HuH-7 (cell line): ENCODE measurements at regions not wholly inside any gene's neighbourhood (a gene's known extent, or its start where the extent isn't known, plus 50 kb on each side); places are given as distances from the start of the nearest gene placed in this dataset.

Experiments
- DNase-seq: peaks from one replicate; pipeline ENCODE4 v3.0.0; 2011; ENCODE audit warnings: low spot score

DNA sequence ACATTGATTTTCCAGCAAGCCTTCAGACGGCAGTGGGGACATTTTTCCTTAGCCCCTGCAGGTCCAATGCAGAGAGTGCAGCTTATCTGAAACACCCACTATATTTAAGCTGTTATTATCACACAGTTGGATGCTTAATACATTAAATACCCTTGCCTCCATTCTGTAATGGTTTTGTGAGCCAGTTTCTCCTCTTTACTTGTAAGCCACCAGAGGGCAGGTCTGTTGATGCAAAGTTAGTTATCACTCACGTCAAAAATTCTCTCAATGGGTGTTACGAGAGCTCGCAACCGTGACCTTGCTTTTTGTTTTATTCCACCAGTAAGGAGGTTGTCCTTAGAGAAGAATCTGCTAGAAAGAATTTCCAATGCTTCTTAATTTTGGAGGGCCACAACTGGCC is 189.8 kb downstream of the INSIG2 start:
- DNase-seq = no peak

GRCh38 chr2:118274841-118275510 is 186.7 kb downstream of the INSIG2 start:
- no peak for DNase-seq

GRCh38 chr2:118272391-118272790 is 184.1 kb downstream of the INSIG2 start:
- DNase-seq = no peak

DNA sequence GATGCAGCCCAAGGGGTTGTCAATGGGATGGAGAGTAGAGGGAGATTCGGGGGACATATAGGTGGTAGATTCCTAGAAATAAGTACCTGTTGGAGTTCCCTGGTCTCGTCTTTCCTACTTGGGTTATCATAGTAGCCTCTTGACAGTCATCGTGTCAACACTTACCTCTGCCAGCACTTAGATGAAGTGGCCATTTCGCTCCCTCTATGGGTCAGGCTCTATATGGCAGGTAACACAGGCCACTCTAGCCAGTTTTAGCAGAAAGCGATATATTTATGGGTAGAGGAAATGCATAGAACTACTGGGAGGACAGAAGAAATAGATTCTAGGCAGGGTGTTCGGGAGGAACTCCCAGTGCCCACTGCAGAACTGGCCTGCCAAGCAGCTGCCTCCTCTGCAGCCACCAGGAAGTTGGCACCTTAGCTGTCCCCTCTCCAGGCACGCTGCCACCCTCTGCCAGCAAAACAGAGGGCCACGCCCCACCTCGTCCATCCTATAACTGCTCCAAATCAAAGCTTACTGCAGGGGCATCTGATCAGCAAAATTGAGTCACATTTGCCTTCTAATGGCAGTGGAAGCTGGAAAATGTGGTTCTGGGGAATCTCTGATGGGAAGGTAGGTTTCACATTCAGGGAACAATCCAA is 181.3 kb downstream of the INSIG2 start:
- peak; percentile 28 for DNase-seq

- DNase-seq = no peak
Measured at GRCh38 chr2:118268268-118268667, 180.0 kb downstream of the INSIG2 start.

DNA sequence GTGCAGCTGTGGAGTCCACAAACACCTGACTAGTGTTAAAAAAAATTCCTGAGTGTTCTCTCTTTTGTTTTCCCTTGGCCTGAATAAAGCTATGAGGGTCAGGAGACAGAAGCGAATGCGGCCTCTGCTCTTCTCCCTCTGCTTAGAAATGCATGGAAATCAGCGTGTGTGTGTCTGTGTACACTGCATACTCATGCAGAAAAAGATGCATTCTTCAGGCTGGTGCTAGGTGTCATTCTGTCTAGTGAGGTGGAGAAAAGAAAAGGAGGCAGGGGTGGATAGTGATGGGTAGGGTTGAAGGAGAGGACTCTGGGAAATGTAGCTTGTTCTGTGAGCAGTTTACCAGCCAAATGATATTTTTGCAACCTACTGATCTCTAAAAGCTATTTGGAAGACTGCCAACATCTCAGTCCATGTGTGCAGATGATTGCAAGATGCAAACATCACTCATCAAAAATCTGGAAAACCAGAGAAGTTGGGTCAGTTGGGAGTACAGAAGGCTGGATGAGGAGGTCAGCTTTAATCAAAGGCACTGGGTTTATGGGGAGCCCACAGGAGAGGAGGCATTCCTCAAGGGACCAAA is 177.7 kb downstream of the INSIG2 start:
- DNase-seq = no peak

DNA sequence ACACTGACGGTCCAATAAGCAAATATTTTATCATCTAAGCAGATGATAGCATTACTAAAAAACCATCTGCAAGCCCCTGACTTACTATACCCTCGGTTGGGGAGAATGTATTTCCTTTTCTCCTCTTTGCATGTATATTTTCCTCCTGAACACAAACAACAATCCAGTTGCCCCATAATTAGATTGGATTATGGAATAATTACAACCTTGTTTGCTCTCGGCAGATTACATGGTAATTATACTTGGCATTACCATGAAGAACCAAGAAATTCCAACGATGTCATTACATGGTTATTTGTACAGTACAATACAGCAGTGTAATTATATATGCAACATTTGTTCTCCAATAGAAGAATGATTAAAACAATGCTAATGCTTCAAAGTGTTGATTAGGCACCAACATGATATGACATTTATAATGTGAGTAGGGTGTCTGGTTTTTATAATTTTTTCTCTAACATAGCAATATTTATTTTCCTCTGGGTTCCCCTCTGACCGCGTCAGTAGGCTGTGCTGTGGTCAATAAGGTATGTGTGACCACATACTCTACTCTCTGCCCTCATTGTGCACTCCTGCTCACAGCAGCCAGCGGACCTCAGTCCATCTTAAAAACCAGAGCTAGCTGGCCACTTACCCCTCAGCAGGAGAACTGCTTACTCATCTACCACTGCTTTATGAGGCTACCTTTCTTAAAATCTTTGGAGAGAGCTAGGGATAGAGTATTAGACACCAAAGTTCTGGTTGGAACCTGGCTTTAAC is 176.1 kb downstream of the INSIG2 start:
- DNase-seq = no peak

- DNase-seq = no peak
Measured at GRCh38 chr2:118257696-118258095, 169.4 kb downstream of the INSIG2 start.

GRCh38 chr2:118255771-118256372 is 167.6 kb downstream of the INSIG2 start:
- DNase-seq = no peak

- DNase-seq = no peak
Measured at GRCh38 chr2:118255301-118255700, 167.0 kb downstream of the INSIG2 start.

DNA sequence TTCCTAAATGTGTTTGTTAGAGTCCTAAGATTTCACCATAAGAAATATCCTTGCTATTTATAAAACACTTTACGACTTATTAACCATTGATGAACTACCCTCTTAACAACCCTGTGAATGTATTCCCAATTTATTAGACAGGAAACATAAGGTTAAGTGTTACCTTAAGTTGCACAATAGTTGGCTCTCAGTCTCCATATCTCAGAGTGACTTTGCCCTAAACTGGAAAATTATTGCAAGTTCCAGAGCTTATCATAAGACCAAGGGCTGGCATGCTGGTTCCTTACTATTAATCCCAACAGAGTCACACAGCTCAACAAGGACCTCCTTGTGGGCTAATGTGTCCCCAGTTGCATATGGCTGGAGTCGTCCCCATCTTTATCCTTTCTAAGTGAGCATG is 165.8 kb downstream of the INSIG2 start:
- DNase-seq = no peak

DNA sequence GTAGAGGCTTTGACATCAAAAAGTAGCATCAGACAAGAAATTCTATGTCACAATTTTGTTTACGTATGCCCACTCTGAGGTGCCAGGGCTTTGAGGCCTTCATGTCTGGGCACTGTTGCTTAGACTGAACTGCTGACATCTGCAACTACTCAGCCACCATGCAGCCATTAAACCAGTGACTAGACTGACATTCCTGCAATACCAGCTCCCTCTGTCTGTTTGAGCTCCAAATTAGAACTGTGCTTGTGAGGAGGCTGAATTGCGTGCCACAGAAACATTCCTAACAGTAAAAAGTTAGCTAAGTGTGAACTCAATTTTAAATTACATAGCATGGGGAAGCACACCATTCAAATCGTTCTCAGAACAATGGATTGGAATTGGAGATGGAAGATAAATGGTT is 163.2 kb downstream of the INSIG2 start:
- DNase-seq = no peak

DNA sequence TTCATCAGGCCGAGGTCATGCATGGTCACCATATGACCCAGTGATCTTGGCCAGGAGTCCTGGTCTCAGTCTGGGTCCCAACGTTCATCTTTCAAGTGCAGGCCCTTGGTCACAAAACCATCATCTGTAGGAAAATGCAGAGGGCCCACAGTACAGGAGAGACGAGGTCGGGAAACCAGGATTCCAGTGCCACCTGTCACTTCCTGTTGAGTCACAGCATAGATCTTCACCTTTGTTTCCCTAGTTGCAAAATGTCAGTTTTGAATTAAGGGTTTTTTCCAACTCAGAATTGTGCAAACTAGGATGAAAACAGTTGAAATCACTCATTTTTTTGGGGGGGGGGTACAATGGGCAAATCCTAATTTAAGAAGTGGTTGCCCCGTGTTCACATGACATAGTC is 162.2 kb downstream of the INSIG2 start:
- no peak for DNase-seq

DNA sequence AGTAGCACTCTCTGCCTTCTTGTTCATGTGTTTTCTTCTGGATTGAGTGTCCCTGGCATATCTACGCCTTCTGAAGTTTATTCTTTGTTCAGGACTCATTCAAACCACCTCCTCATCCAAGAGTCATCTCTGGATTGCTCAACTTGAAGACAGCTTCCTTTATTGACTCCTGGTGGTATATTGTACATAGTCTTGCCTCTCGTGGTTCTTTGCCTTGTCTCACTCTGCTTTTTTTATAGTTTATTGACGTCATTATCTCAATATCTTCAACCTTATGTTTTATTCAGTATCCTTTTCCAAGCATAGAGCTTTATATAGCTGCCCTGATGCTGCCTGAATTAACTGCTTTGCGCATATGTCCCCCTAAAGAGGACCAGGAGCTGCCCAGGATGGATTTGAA is 161.7 kb downstream of the INSIG2 start:
- DNase-seq = no peak

DNA sequence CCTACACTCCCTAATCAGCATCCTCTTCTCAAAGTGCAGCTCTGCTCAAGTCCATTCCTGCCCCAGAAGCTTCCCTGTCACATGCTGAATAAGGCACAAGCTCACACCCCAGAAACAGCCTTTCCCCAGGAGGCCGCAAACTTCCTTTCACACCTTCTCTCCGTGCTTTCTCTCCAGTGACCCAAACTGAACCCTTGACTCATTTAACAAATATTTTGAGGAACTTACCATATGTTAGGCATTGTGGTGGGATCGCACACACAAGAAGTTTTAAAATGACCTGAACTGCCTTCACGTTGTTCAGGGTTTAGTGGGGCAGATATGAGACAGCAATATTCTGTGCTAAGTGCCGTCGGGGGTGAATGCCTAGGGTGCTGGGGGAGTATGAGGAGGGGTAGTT is 161.3 kb downstream of the INSIG2 start:
- DNase-seq = no peak

DNA sequence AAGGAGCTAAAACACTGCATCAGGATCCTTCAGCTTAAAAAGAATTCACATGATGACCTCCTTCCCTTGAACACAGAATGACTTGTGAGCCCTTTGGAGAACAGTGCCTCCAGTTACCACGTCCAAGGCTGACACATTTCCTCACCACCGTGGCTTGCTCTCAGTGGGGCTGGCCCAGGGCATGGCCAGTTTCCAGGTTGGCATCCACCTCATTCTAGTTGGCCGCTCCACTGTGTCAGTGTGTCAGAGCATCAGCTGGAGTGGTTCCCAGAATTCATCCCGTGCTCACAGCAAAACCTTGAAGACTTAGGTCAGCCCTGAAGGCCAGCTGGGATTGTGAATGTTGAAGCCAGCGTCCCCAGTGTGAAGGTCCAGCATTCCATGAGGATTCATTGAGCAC is 158.5 kb downstream of the INSIG2 start:
- DNase-seq = no peak

GRCh38 chr2:118246079-118246478 is 157.8 kb downstream of the INSIG2 start:
- no peak for DNase-seq

DNA sequence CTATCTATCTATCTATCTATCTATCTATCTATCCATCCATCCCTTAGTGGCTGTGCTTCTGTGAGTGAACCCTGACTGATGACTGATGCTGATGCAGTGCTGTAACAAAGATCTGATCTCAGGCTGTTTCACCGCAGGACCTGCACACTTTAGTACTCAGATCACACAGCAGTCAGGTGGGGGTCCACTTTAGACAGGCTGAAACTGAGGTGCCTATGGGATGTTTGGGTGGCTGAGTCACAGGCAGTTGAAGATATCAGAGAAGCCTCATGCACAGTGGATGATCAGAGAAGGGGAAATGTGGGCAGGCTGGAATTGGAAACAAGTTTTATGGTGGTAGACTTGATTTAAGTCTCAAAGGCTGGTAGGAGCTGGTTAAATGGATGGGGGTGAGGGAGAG is 156.4 kb downstream of the INSIG2 start:
- no peak for DNase-seq

- no peak for DNase-seq
Measured at GRCh38 chr2:118243031-118243430, 154.8 kb downstream of the INSIG2 start.

GRCh38 chr2:118242216-118242615 is 153.9 kb downstream of the INSIG2 start:
- no peak for DNase-seq

GRCh38 chr2:118241128-118241527 is 152.9 kb downstream of the INSIG2 start:
- no peak for DNase-seq

DNA sequence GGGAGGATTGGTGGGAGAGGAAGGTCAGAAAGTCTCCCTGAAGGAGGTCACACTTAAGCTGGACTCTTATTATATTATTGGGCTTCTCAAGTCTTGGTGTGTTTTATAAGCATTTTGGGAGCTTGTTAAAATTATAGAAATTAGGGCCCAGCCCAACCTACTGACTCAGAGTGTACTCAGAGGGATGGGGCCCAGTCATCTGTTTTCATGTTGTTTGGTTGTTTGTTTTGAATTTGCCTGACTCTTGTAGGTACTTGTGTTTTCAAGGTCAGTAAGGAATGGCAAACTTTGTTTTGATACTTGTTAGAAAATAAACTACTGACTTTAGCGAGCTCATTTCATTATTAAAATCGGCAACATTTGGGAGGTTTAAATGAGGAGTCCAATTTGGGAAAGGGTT is 152.0 kb downstream of the INSIG2 start:
- no peak for DNase-seq

DNA sequence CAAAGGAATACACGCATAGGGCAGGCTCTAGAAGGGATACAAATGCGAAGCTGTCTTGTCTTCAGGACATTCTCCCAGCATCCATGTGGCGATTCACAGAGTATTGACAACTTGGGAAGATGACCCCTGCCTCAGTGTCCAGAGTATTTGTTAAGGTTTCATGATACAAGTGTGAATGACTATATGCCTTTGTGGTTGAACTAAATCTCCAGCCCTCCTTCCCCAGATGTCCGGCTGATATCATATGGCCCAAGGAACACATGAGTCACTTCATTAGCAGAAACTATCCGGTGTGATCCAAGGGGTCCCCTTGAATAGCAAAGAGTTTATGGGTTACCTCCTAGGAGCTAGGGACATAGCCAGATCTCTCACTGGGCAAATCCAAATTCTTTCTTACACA is 151.0 kb downstream of the INSIG2 start:
- DNase-seq = no peak
